HG03439 (cell line): ENCODE measurements at regions not wholly inside any gene's neighbourhood (a gene's known extent, or its start where the extent isn't known, plus 50 kb on each side); places are given as distances from the start of the nearest gene placed in this dataset.
"Not testable (repeated sequence)": the region's sequence is repeated elsewhere in the genome, so short reads cannot be mapped to it uniquely, and the experiment has no call there.

Experiments used
- ATAC-seq: cut with Tn5 transposase; IDR thresholded peaks from one replicate; pipeline ENCODE4 v1.9.1; 2021; ENCODE audit warnings: mild to moderate bottlenecking, moderate library complexity; ENCODE audit not compliant: unreplicated experiment

GRCh38 chr21:6060054-6060681 is 4461.2 kb upstream of the TPTE start:
- not testable (repeated sequence) for ATAC-seq

DNA sequence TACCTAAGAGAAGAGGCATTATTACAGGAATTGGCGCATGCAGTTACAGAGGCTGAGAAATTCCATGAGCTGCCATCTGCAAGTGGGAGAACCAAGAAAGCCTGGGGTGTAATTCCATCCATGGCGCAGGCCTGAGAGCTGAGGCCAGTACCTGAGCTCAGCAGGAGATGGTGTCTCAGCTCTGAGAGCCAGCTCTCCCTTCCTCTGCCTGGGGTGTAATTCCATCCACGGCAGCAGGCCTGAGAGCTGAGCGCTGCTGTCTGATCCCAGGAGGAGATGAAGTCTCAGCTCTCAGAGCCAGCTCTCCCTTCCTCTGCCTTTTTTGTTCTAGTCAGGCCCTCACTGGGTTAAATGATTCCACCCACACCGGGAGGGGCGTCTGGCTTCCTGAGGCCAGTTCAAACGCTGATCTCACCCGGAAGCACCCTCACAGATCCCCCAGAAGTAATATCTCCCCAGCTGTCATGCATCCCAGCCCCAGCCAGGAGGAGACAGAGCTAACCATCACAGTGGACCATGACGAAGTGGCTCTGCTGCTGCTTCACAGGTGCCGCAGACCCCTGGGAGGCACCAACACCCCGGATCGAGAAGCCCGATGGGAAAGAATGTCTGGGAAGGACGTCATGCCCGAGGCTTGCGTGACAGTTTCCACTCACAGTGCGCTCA is 4454.9 kb upstream of the TPTE start:
- not testable (repeated sequence) for ATAC-seq

GRCh38 chr21:6068098-6068831 is 4453.1 kb upstream of the TPTE start:
- ATAC-seq, result not testable (repeated sequence)

- not testable (repeated sequence) for ATAC-seq
Observed at GRCh38 chr21:6070213-6070612, 4451.2 kb upstream of the TPTE start.

- not testable (repeated sequence) for ATAC-seq
Observed at GRCh38 chr21:6072691-6073090, 4448.7 kb upstream of the TPTE start.

GRCh38 chr21:6073993-6074705 is 4447.2 kb upstream of the TPTE start:
- not testable (repeated sequence) for ATAC-seq

DNA sequence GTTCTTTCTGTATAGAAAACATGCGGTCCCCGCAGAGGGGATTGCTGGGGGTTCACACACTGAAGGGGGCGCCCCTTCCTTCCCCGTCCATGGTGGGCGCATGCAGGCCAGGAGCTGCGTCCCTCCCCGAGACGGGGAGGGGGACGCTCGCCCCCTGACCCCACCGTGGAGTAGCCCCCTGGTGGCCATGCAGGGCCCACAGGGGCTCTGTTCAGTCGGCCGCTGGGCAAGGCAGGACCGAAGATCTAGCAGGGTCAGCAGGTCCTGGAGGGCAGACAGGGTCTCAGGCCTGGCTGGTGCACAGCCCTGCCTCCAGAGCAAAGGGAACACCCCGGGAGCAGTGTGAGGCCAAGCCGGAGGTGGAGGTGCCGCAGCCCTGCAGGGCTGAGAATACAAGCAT is 4446.4 kb upstream of the TPTE start:
- ATAC-seq, result not testable (repeated sequence)

DNA sequence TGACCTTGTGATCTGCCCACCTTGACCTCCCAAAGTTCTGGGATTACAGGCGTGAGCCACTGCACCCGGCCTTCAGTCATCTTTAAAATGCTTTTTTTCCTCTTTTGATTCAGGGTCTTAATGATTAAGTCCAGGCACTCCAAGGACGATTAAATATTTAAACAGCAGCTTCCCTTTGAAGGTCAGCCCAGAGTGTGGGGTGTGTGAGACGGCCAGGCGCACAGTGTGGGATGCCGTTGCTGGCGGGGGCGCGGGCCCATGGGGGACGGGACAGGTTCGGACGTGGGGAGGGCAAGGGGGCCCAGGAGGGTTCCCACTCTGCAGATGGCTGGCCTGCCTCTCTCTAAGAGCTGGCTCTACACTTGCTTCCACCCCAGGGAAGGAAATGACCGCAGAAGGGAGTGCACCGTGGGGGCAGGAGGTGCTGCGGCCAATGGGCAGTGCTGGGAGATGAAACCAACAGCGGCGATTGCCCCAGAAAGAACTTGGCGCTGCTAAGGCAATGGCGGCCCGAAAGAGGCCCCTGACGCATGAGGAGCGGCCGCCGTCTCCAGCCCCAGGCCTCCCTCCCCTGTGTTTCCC is 4445.7 kb upstream of the TPTE start:
- not testable (repeated sequence) for ATAC-seq

- ATAC-seq, result not testable (repeated sequence)
Observed at GRCh38 chr21:6077358-6077757, 4444.0 kb upstream of the TPTE start.

GRCh38 chr21:6078902-6079301 is 4442.5 kb upstream of the TPTE start:
- ATAC-seq, result not testable (repeated sequence)

DNA sequence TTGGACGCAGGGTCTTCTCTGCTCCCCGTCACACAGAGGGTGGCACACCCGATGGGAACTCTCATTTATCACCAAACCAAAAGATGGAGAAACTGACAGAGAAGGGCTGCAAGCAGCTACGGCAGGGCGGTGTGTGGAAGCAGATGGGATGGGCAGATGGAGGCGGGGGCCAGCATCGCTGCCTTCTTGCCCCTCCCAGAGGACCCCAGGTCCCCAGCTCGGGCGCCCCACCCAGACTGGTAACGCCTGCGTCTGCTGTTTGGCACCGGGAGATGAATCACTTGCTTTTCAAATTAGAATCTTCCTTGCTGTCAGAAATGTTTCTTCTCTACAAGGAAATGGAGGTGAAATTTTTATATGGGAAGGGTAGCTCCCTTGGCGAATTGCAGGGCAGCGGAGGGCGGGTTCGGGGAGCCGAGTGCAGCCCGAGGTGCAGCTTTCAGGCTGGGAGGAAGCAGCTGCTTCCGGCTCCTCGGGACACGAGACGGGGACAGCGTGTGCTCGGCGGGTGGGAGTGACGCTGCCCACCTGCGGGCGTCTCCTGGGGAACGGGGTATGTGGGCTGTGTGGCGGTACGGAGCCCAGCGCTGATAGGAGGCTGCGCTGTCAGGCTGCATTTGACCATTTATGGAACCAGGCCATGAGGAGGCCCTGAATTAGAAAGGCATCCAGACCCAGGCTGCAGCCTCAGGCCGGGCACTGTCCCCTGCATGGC is 4440.3 kb upstream of the TPTE start:
- not testable (repeated sequence) for ATAC-seq

- ATAC-seq, result not testable (repeated sequence)
Observed at GRCh38 chr21:6082166-6082565, 4439.2 kb upstream of the TPTE start.

GRCh38 chr21:6083574-6084120 is 4437.7 kb upstream of the TPTE start:
- not testable (repeated sequence) for ATAC-seq

DNA sequence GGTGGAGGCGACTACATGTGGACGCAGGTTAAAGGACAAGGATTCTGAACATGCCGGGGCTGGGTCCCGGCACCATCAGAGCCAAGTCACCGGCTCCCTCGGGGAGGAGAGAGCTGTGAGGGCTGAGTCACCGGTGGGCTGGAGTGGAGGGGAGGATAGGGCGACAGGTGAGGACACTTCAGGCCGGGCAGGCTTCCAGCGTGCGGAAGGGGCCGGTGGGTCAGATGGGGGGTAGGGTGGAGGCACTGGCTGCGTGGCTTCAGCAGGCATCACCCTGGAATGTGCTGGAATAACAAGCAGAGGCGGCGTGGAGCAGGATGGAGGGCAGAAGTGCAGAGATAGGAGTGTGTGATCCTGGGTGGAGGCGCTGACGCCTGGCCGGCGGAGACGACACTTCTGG is 4435.3 kb upstream of the TPTE start:
- not testable (repeated sequence) for ATAC-seq

- ATAC-seq, result not testable (repeated sequence)
Observed at GRCh38 chr21:6087579-6088178, 4433.7 kb upstream of the TPTE start.

DNA sequence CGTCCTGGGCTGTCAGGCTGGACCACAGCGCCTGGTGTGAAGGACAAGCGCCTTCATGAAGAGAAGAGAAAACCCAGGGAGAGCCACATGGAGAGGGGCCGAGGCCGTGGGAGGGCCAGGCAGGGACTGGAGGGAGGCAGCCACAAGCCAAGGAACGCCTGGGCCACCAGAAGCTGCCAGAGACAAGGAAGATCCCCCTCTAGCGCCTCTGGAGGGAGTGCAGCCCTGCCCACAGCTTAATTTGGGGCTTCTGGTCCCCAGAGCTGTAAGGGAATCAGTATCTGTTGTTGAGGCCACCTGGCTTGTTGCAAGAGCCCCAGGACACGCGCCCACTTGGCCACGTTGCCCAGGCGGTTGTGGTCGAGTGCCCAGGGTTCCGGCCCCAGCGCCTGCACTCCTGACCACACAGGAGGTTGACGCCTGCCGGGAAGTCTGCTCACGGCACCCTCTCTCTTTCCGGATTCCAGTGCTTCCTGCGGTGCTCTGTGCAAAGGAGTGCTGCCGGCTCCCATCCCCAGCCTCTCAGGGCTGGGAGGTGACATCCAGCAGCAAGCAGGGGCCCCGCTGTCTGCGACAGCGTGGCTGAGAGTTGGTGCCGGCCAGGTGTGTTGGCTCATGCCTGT is 4431.0 kb upstream of the TPTE start:
- ATAC-seq, result not testable (repeated sequence)

DNA sequence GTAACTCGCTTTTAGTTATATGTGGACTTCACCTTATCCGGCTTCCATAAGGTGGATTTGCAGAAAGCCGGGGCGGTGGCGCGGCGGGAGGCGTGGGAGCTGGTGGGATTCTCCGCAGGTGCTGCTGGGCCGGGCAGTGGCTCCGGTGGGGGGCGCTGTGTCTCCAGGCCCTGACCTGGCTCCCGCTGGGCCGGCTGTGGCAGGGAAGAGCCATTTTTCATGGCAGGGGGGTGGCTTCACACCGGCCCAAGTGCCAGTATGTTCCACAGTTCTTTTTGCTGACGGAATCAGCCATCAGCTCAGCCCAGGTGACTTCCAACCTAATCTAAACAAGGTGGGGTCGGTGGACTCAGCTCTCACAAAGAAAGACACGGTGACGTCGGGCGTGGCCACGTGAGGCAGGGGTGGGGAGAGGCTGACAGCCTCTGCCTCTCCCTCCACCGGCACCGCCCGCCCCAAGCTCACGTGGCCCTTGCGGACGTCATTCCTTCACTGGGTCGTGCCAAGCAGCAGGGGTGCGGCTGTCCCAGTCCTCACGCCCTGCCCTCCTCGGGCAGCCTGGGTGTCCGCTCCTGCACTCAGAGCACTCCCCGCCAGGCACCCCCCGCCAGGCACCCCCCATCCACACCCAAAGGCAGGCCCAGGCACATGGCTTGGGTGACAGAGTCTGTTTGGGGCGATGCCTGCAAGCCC is 4429.9 kb upstream of the TPTE start:
- not testable (repeated sequence) for ATAC-seq

DNA sequence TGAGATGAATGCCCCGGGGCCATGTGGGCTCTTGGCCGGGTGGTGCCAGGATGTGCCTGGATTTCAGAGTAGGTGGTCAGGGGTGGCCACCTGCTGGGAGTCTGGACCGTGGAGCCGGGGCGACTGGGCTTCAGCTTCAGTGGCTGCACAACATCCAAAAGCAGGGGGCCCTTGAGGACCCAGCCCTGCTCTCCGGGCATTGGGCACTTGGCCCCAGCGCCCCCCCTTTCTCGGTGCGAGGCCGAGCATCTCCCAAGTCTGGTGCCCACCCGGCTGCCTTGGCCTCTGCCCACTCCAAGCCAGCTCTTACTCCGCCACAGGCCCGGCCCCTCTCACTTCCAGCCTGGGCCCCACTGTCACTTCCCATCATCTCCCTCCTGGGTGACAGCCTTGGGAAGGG is 4429.0 kb upstream of the TPTE start:
- not testable (repeated sequence) for ATAC-seq
